ENCODE measurements at regions not wholly inside any gene's neighbourhood (a gene's known extent, or its start where the extent isn't known, plus 50 kb on each side); places are given as distances from the start of the nearest gene placed in this dataset.

DNA sequence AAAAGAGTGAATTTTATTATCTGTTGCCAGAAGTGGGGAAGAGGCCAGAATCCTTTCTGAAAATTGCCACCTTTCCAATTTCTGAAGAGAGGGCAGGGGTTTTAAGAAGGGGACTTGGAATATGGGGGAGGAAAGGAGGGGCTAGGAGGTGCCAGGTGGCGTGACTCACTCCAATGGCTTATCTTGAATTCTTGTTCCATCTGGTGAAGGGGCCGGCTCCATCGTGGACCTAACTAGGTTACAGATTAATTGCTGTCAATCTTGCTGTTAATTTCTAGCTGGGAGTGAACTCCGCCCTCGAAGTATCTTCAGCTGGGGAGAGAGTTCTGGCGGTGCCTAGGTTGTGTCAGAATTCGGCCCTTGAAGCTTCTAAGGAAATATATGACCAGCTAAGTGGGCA lies 138.7 kb downstream of the YTHDC2 start:
- no peak for TF ChIP-seq CTCF (IDR thresholded peaks at IDR 0.05)
- TF ChIP-seq POLR2A (IDR thresholded peaks at IDR 0.05) = no peak
